Liver (tissue), 8 donors: ENCODE measurements at regions not wholly inside any gene's neighbourhood (a gene's known extent, or its start where the extent isn't known, plus 50 kb on each side); places are given as distances from the start of the nearest gene placed in this dataset.

ENCODE experiments used
- DNase-seq: peaks from one replicate; pipeline ENCODE4 v3.0.0-alpha.2; 2017; ENCODE audit warnings: low spot score
- H3K27ac ChIP-seq, 2 donors: one replicate each; pipeline ENCODE4 v1.7.0; 2013; ENCODE audit warnings: inconsistent platforms in 2 of 2, low read length in 2 of 2, control low read depth in 1 of 2, low read depth in 1 of 2, mild to moderate bottlenecking in 1 of 2
- H3K27me3 ChIP-seq, 4 donors: one replicate each; pipeline versions ENCODE4 v1.6.1 to v1.7.0; 2013; ENCODE audit warnings: low read length in 3 of 4, inconsistent platforms in 1 of 4, mild to moderate bottlenecking in 1 of 4, moderate library complexity in 1 of 4; ENCODE audit not compliant: control insufficient read depth in 4 of 4, insufficient read depth in 4 of 4
- H3K36me3 ChIP-seq, 4 donors: one replicate each; pipeline versions ENCODE4 v1.6.1 to v1.7.0; 2013; ENCODE audit warnings: low read length in 3 of 4, mild to moderate bottlenecking in 3 of 4, low read depth in 1 of 4, moderate library complexity in 1 of 4; ENCODE audit not compliant: control insufficient read depth in 4 of 4, insufficient read depth in 3 of 4
- H3K4me1 ChIP-seq, 4 donors: one replicate each; pipeline versions ENCODE4 v1.6.1 to v1.7.0; 2013; ENCODE audit warnings: low read length in 3 of 4, mild to moderate bottlenecking in 3 of 4, moderate library complexity in 1 of 4; ENCODE audit not compliant: control insufficient read depth in 4 of 4, insufficient read depth in 4 of 4
- H3K4me3 ChIP-seq, 3 donors: one replicate each; pipeline versions ENCODE4 v1.6.1 to v1.7.0; 2013; ENCODE audit warnings: low read length in 3 of 3, control low read depth in 1 of 3, low read depth in 1 of 3, mild to moderate bottlenecking in 1 of 3
- H3K9ac ChIP-seq, 2 donors: one replicate each; pipeline ENCODE4 v1.7.0; 2013; ENCODE audit warnings: low read length in 2 of 2, mild to moderate bottlenecking in 2 of 2, moderate library complexity in 2 of 2, control low read depth in 1 of 2, low read depth in 1 of 2
- H3K9me3 ChIP-seq, 4 donors: one replicate each; pipeline versions ENCODE4 v1.6.1 to v1.7.0; 2013; ENCODE audit warnings: low read length in 3 of 4; ENCODE audit not compliant: control insufficient read depth in 4 of 4
- EGR1 ChIP-seq, 2 donors: IDR thresholded peaks; 2 replicates each; pipeline ENCODE4 v1.6.1; 2016 to 2018; ENCODE audit warnings: antibody characterized with exemption in 2 of 2, low read depth in 2 of 2
- FOXA2 ChIP-seq: IDR thresholded peaks from 2 replicates; pipeline ENCODE4 v1.6.1; 2016; ENCODE audit warnings: antibody characterized with exemption
- HNF4G ChIP-seq: IDR thresholded peaks from 2 replicates; pipeline ENCODE4 v1.6.1; 2016; ENCODE audit warnings: antibody characterized with exemption
- NR2F2 ChIP-seq: IDR thresholded peaks from 2 replicates; pipeline ENCODE4 v1.6.1; 2016; ENCODE audit warnings: antibody characterized with exemption
- RXRA ChIP-seq, 2 donors: IDR thresholded peaks; 2 replicates each; pipeline ENCODE4 v1.6.1; 2017 to 2018; ENCODE audit warnings: antibody characterized with exemption in 2 of 2, mild to moderate bottlenecking in 1 of 2
- WGBS: extraction: QIAGEN DNeasy Blood & Tissue Kit; methylation state at CpG from one replicate; pipeline ENCODE4 v1.1.7; 2013; 5-methylcytosine and 5-hydroxymethylcytosine counted together
- TF ChIP-seq, protein P1 (sequence below): IDR thresholded peaks from 2 replicates; pipeline ENCODE4 v1.6.1; 2016; ENCODE audit warnings: antibody characterized with exemption
- TF ChIP-seq, protein P2 (sequence below): fragments of 150-350 bp; IDR thresholded peaks from 2 replicates; pipeline ENCODE4 v1.5.1; 2017; ENCODE audit warnings: improper control_type of control experiment, low read depth, low read length; ENCODE audit not compliant: missing input control
- TF ChIP-seq, protein P3 (sequence below): IDR thresholded peaks from 2 replicates; pipeline ENCODE4 v1.6.1; 2016; ENCODE audit warnings: antibody characterized with exemption, mild to moderate bottlenecking
- donor health status: healthy.
- donor health status: healthy.
- donor health status: healthy.
- donor health status: healthy.
- donor health status: healthy.

DNA sequence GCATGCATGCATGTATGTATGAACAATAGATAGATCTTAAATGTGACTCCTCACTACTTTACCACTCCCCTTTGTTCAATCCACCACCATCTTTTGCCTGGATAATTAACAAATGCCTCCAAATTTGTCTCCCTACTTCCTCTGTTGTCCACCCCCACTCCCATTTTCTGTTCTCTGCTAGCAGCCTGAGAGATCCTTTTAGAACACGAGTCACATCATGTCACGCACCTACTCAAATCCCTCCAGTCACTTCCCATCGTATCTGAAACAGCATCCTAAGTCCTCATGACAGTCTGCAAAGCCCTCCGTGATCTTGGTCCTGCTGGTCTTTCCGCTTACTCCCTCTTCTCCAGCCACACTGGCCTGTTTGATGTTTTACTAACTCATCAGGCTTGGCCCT, 527.3 kb downstream of the EPHA4 start (continued):
- TF ChIP-seq, protein P1, sequence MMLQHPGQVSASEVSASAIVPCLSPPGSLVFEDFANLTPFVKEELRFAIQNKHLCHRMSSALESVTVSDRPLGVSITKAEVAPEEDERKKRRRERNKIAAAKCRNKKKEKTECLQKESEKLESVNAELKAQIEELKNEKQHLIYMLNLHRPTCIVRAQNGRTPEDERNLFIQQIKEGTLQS, result no peak

DNA sequence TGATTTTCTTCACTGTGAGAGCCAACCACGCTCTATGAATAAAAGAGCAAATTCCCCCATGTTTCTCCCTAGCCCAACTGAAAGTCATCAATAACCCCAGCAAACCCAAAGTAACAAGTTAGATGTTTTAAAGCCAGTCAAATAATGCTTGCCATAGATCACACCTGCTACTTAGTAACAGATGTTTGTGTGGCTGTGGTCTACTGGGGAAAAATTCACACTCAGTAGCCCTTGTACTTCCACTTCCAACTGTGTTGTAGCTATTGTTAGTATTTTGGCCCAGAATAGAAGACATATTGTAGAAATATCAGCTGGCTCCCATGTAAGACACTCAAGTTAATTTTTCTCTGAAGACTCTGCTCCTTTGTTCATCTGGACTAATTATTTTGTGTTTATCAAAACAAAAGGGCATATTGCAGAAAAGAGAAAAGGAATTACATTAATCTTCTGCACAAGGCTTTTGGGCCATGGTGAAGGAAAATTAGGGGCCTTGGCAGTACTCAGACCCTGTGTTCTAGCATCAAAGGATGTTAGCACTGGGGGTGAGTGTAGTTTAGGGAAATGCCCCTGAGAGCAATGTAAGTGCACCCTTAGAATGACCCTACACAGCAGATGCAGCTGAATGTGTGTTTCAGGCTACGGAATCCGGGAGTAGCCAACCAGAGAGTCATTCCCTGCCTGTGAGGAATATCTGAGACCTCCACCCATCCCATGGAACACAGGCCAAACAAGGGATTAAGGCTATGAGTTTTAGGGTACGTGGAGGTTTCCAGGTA, 521.9 kb downstream of the EPHA4 start:
- Histone ChIP-seq H3K27ac (no peak overlapping the region), H3K36me3 (no peaks in the 10 kb centered on the region), H3K27me3 (peaks cover 0 to 3% (median 0%) of the 10 kb centered on the region in 4 donors), H3K9ac (no peak overlapping the region), H3K4me3 (no peak overlapping the region), H3K4me1 (no peaks in the 10 kb centered on the region), H3K9me3 (no peaks in the 10 kb centered on the region)
- TF ChIP-seq, protein P1, result no peak
- TF ChIP-seq HNF4G (no peak), FOXA2 (no peak), EGR1 (IDR thresholded peaks at IDR 0.05; ENCODE audit: low read depth in 2 of 2) (no peak)
- TF ChIP-seq, protein P2, sequence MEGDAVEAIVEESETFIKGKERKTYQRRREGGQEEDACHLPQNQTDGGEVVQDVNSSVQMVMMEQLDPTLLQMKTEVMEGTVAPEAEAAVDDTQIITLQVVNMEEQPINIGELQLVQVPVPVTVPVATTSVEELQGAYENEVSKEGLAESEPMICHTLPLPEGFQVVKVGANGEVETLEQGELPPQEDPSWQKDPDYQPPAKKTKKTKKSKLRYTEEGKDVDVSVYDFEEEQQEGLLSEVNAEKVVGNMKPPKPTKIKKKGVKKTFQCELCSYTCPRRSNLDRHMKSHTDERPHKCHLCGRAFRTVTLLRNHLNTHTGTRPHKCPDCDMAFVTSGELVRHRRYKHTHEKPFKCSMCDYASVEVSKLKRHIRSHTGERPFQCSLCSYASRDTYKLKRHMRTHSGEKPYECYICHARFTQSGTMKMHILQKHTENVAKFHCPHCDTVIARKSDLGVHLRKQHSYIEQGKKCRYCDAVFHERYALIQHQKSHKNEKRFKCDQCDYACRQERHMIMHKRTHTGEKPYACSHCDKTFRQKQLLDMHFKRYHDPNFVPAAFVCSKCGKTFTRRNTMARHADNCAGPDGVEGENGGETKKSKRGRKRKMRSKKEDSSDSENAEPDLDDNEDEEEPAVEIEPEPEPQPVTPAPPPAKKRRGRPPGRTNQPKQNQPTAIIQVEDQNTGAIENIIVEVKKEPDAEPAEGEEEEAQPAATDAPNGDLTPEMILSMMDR, result no peak
- DNase-seq, result no peak
- 60% methylated on average over 4 of the region's 4 CpGs for WGBS

DNA sequence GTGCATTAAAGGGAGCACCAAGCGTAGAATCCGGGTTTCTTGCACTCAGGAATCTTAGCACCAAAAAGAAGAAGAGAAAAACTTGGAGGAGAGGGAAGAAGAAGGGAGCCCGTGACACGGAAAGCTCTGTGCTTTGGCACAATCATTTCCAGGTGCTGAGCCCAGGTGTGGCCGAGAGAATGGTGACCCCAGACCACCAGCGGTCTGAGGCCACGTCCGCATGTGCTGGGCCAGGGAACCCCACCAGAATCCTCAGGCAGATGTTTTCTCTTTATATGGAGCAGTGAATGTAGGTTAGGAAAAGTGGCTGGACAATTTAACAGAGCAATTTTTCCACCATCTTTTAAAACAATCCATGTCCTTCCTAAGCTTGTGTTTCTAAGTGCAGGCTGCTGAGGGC, 520.9 kb downstream of the EPHA4 start:
- 84% methylated on average over 8 of the region's 8 CpGs for WGBS
- TF ChIP-seq, protein P2, result no peak
- TF ChIP-seq HNF4G, result no peak
- TF ChIP-seq NR2F2, result no peak
- TF ChIP-seq, protein P1, result no peak
- TF ChIP-seq, protein P3, sequence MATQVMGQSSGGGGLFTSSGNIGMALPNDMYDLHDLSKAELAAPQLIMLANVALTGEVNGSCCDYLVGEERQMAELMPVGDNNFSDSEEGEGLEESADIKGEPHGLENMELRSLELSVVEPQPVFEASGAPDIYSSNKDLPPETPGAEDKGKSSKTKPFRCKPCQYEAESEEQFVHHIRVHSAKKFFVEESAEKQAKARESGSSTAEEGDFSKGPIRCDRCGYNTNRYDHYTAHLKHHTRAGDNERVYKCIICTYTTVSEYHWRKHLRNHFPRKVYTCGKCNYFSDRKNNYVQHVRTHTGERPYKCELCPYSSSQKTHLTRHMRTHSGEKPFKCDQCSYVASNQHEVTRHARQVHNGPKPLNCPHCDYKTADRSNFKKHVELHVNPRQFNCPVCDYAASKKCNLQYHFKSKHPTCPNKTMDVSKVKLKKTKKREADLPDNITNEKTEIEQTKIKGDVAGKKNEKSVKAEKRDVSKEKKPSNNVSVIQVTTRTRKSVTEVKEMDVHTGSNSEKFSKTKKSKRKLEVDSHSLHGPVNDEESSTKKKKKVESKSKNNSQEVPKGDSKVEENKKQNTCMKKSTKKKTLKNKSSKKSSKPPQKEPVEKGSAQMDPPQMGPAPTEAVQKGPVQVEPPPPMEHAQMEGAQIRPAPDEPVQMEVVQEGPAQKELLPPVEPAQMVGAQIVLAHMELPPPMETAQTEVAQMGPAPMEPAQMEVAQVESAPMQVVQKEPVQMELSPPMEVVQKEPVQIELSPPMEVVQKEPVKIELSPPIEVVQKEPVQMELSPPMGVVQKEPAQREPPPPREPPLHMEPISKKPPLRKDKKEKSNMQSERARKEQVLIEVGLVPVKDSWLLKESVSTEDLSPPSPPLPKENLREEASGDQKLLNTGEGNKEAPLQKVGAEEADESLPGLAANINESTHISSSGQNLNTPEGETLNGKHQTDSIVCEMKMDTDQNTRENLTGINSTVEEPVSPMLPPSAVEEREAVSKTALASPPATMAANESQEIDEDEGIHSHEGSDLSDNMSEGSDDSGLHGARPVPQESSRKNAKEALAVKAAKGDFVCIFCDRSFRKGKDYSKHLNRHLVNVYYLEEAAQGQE, result no peak
- no peak for TF ChIP-seq RXRA (IDR thresholded peaks at IDR 0.05)
- TF ChIP-seq EGR1 (IDR thresholded peaks at IDR 0.05; ENCODE audit: low read depth in 2 of 2), result no peak
- Histone ChIP-seq H3K9ac (no peak overlapping the region), H3K27ac (no peak overlapping the region), H3K27me3 (peaks cover 0 to 3% (median 0%) of the 10 kb centered on the region in 4 donors), H3K36me3 (no peaks in the 10 kb centered on the region), H3K9me3 (no peaks in the 10 kb centered on the region), H3K4me1 (no peaks in the 10 kb centered on the region), H3K4me3 (no peak overlapping the region)
- DNase-seq, result no peak
